ENCODE measurements at regions not wholly inside any gene's neighbourhood (a gene's known extent, or its start where the extent isn't known, plus 50 kb on each side); places are given as distances from the start of the nearest gene placed in this dataset.

GRCh38 chr12:5273709-5274108, 158.2 kb upstream of the NTF3 start:
- CTCF ChIA-PET: no interaction called here
- TF ChIP-seq POLR2A (IDR thresholded peaks at IDR 0.05; ENCODE audit: low read depth, low read length) (no peak), EZH2 (IDR thresholded peaks at IDR 0.05; ENCODE audit: borderline replicate concordance, low read depth, low read length, severe bottlenecking) (no peak), MYC (IDR thresholded peaks at IDR 0.05; ENCODE audit: low read depth, low read length) (no peak), FOS (IDR thresholded peaks at IDR 0.05; ENCODE audit: borderline replicate concordance, insufficient read depth, low read length) (no peak)
- TF ChIP-seq, protein P1, sequence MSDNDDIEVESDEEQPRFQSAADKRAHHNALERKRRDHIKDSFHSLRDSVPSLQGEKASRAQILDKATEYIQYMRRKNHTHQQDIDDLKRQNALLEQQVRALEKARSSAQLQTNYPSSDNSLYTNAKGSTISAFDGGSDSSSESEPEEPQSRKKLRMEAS (IDR thresholded peaks at IDR 0.05; ENCODE audit: insufficient read depth, insufficient read length): no peak
- no peak overlapping the region for H3K9ac ChIP-seq (replicated peaks; ENCODE audit: extremely low read depth, insufficient read depth, low read length)
- H3K36me3 ChIP-seq (ENCODE audit: control insufficient read depth in 2 of 2, extremely low read depth in 1 of 2, insufficient read depth in 2 of 2, low read length in 2 of 2): no peaks in the 10 kb centered on the region
- H3K79me2 ChIP-seq (ENCODE audit: control insufficient read depth, insufficient read depth, low read length): no peaks in the 10 kb centered on the region
- no peaks in the 10 kb centered on the region for H3K4me1 ChIP-seq (ENCODE audit: control insufficient read depth, extremely low read depth, insufficient read depth, low read length)
- no peaks in the 10 kb centered on the region for H3K9me3 ChIP-seq (replicated peaks; ENCODE audit: control insufficient read depth, insufficient read depth, low read length)
- FAIRE-seq (no peak), DNase-seq (ENCODE audit: low read depth, low spot score) (no peak)
- intact Hi-C loops (cut with micrococcal nuclease): no loop called here
- no TSS peak for BruUV-seq (replicated peaks)
- no peak overlapping the region for H2AFZ ChIP-seq (ENCODE audit: low read depth, low read length)
- H4K20me1 ChIP-seq (replicated peaks; ENCODE audit: control insufficient read depth, extremely low read depth, insufficient read depth, low read length): no peaks in the 10 kb centered on the region
- no peak overlapping the region for H3K27ac ChIP-seq (ENCODE audit: insufficient read depth, low read depth, low read length)
- no peaks in the 10 kb centered on the region for H3K9me1 ChIP-seq (replicated peaks; ENCODE audit: control insufficient read depth, extremely low read depth, insufficient read depth, low read length)
- H3K4me2 ChIP-seq (ENCODE audit: insufficient read depth, low read length): no peak overlapping the region
- dilution Hi-C loops (cut with MboI; ENCODE audit: extremely low pct_ligation_motif_present, low sequenced_read_pairs): no loop called here
- POLR2A ChIA-PET: no interaction called here
- H3K4me3 ChIP-seq (replicated peaks in 1 of 3; ENCODE audit: insufficient read depth in 1 of 3, low read depth in 1 of 3, low read length in 3 of 3): no peak overlapping the region
- H3K27me3 ChIP-seq (ENCODE audit: control insufficient read depth in 2 of 2, insufficient read depth in 2 of 2, low read length in 2 of 2): no peaks in the 10 kb centered on the region

- dilution Hi-C loops (cut with MboI; ENCODE audit: extremely low pct_ligation_motif_present, low sequenced_read_pairs): no loop called here
- Histone ChIP-seq H3K4me3 (replicated peaks in 1 of 3; ENCODE audit: insufficient read depth in 1 of 3, low read depth in 1 of 3, low read length in 3 of 3) (no peak overlapping the region), H3K36me3 (ENCODE audit: control insufficient read depth in 2 of 2, extremely low read depth in 1 of 2, insufficient read depth in 2 of 2, low read length in 2 of 2) (no peaks in the 10 kb centered on the region), H3K27ac (ENCODE audit: insufficient read depth, low read depth, low read length) (no peak overlapping the region), H3K79me2 (ENCODE audit: control insufficient read depth, insufficient read depth, low read length) (no peaks in the 10 kb centered on the region), H3K4me1 (ENCODE audit: control insufficient read depth, extremely low read depth, insufficient read depth, low read length) (peaks cover under 1% of the 10 kb centered on the region), H3K9me3 (replicated peaks; ENCODE audit: control insufficient read depth, insufficient read depth, low read length) (no peaks in the 10 kb centered on the region), H3K9ac (replicated peaks; ENCODE audit: extremely low read depth, insufficient read depth, low read length) (no peak overlapping the region), H3K4me2 (ENCODE audit: insufficient read depth, low read length) (no peak overlapping the region), H3K27me3 (ENCODE audit: control insufficient read depth in 2 of 2, insufficient read depth in 2 of 2, low read length in 2 of 2) (no peaks in the 10 kb centered on the region), H2AFZ (ENCODE audit: low read depth, low read length) (no peak overlapping the region), H3K9me1 (replicated peaks; ENCODE audit: control insufficient read depth, extremely low read depth, insufficient read depth, low read length) (no peaks in the 10 kb centered on the region), H4K20me1 (replicated peaks; ENCODE audit: control insufficient read depth, extremely low read depth, insufficient read depth, low read length) (no peaks in the 10 kb centered on the region)
- BruUV-seq (replicated peaks): no TSS peak
- ChIA-PET POLR2A (no interaction called here), CTCF (no interaction called here)
- DNase-seq (ENCODE audit: low read depth, low spot score) (no peak), FAIRE-seq (no peak)
- no peak for TF ChIP-seq JUN (IDR thresholded peaks at IDR 0.05; ENCODE audit: borderline replicate concordance, insufficient read depth, insufficient read length, low read depth)
- no peak for TF ChIP-seq POLR2AphosphoS5 (IDR thresholded peaks at IDR 0.05; ENCODE audit: insufficient read depth, low read depth, low read length)
- TF ChIP-seq, protein P1 (IDR thresholded peaks at IDR 0.05; ENCODE audit: insufficient read depth, insufficient read length): no peak
- TF ChIP-seq EZH2 (IDR thresholded peaks at IDR 0.05; ENCODE audit: borderline replicate concordance, low read depth, low read length, severe bottlenecking): no peak
- intact Hi-C loops (cut with micrococcal nuclease): no loop called here
Observed at GRCh38 chr12:5276327-5276880, 155.5 kb upstream of the NTF3 start.

All from endothelial cell of umbilical vein (primary cell).